ENCODE measurements at regions not wholly inside any gene's neighbourhood (a gene's known extent, or its start where the extent isn't known, plus 50 kb on each side); places are given as distances from the start of the nearest gene placed in this dataset.

DNA sequence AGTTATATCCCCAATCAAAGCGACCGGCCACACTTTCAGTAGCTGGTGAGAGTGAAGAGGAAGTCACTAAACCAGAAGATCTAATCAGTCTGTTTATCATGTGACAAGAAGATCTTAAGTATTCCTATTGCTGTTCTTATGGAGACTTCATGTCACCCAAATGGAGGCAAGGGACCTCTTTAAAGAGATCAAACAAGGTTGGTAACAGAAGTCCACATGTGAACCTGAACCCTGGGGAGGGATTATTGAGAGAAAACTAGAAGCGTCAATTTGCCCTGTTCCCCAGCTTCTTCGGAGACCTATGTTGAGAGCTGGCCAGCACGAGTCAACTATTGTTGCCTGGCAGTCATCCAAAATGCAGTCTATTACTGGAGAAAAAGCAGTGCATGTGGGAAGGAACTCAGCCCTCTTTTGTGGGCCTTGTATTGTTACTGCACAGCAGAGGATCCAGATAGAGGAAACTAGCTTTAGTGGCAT is 76.9 kb upstream of the CTSC start:
- no peak overlapping the region for H3K9ac ChIP-seq (ENCODE audit: low read length)
- no TSS peak for BruUV-seq (replicated peaks)
- no peaks in the 10 kb centered on the region for H3K9me2 ChIP-seq (ENCODE audit: insufficient read depth)
- no peaks in the 10 kb centered on the region for H3K9me3 ChIP-seq (ENCODE audit: control insufficient read depth in 1 of 2, insufficient read depth in 1 of 2, low read depth in 1 of 2, low read length in 2 of 2)
- H3K27ac ChIP-seq (ENCODE audit: low read depth, low read length): no peak overlapping the region
- no peaks in the 10 kb centered on the region for H3K36me3 ChIP-seq (ENCODE audit: control insufficient read depth in 1 of 2, insufficient read depth in 2 of 2, low read length in 2 of 2)
- RAD21 ChIA-PET (ENCODE audit: low non-redundant PET in 1 of 2, low total read pairs in 2 of 2, uncharacterized antibody in 2 of 2, unreplicated experiment in 2 of 2): no interaction called here
- no peaks in the 10 kb centered on the region for H3K79me2 ChIP-seq (ENCODE audit: insufficient read depth, low read length)
- TF ChIP-seq YY1 (IDR thresholded peaks at IDR 0.05; ENCODE audit: extremely low read depth, insufficient replicate concordance, low read depth, low read length) (no peak), ZNF274 (IDR thresholded peaks at IDR 0.05; ENCODE audit: low read depth, low read length) (no peak), EZH2 (IDR thresholded peaks at IDR 0.05) (no peak), FOSL1 (IDR thresholded peaks at IDR 0.05; ENCODE audit: low read depth) (no peak), POLR2A (IDR thresholded peaks at IDR 0.05; ENCODE audit: borderline replicate concordance, extremely low read depth, insufficient read depth, insufficient read length) (no peak), POLR2AphosphoS5 (IDR thresholded peaks at IDR 0.05; ENCODE audit: low read depth, low read length) (no peak), ELF1 (IDR thresholded peaks at IDR 0.05; ENCODE audit: borderline replicate concordance, low read depth) (no peak), ZBTB33 (IDR thresholded peaks at IDR 0.05; ENCODE audit: extremely low read depth, insufficient replicate concordance, low read length) (no peak), SRF (IDR thresholded peaks at IDR 0.05; ENCODE audit: low read depth) (no peak), JUND (IDR thresholded peaks at IDR 0.05) (no peak), EZH2phosphoT487 (IDR thresholded peaks at IDR 0.05; ENCODE audit: borderline replicate concordance) (no peak), SIN3A (IDR thresholded peaks at IDR 0.05; ENCODE audit: low read depth) (no peak), CEBPB (IDR thresholded peaks at IDR 0.05; ENCODE audit: low read depth) (no peak), ATF3 (IDR thresholded peaks at IDR 0.05) (no peak)
- TF ChIP-seq, protein P1, sequence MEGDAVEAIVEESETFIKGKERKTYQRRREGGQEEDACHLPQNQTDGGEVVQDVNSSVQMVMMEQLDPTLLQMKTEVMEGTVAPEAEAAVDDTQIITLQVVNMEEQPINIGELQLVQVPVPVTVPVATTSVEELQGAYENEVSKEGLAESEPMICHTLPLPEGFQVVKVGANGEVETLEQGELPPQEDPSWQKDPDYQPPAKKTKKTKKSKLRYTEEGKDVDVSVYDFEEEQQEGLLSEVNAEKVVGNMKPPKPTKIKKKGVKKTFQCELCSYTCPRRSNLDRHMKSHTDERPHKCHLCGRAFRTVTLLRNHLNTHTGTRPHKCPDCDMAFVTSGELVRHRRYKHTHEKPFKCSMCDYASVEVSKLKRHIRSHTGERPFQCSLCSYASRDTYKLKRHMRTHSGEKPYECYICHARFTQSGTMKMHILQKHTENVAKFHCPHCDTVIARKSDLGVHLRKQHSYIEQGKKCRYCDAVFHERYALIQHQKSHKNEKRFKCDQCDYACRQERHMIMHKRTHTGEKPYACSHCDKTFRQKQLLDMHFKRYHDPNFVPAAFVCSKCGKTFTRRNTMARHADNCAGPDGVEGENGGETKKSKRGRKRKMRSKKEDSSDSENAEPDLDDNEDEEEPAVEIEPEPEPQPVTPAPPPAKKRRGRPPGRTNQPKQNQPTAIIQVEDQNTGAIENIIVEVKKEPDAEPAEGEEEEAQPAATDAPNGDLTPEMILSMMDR (IDR thresholded peaks at IDR 0.05 in 2 of 3, conservative IDR thresholded peaks at IDR 0.05 in 1 of 3; ENCODE audit: borderline replicate concordance in 1 of 3, insufficient read depth in 1 of 3, low read depth in 2 of 3, low read length in 2 of 3): no peak
- intact Hi-C loops (cut with micrococcal nuclease): no loop called here
- H3K27me3 ChIP-seq (ENCODE audit: insufficient read depth, low read length): no peaks in the 10 kb centered on the region
- POLR2A ChIA-PET: no interaction called here
- no peak overlapping the region for H3K4me3 ChIP-seq (replicated peaks in 1 of 2; ENCODE audit: low read depth in 1 of 2, low read length in 2 of 2)
- H3K4me2 ChIP-seq (ENCODE audit: low read length): no peak overlapping the region
- H3K4me1 ChIP-seq (ENCODE audit: control insufficient read depth in 1 of 2, insufficient read depth in 2 of 2, low read length in 2 of 2): no peaks in the 10 kb centered on the region
- CTCF ChIA-PET: no interaction called here
- DNase-seq (ENCODE audit: low read depth, low spot score) (no peak), ATAC-seq (no peak)
- no peaks in the 10 kb centered on the region for H4K20me1 ChIP-seq (ENCODE audit: insufficient read depth)
- H2AFZ ChIP-seq (ENCODE audit: low read depth, low read length, poor library complexity, severe bottlenecking): no peak overlapping the region

All from HCT116 (cell line).